ENCODE measurements at regions not wholly inside any gene's neighbourhood (a gene's known extent, or its start where the extent isn't known, plus 50 kb on each side); places are given as distances from the start of the nearest gene placed in this dataset.

GRCh38 chr3:168801794-168802193 lies 706.1 kb upstream of the GOLIM4 start:
- no peak for TF ChIP-seq CTCF (IDR thresholded peaks at IDR 0.05)
- no peak for TF ChIP-seq POLR2A (IDR thresholded peaks at IDR 0.05)

All from testis (tissue), 2 donors.